Left ventricle myocardium inferior (tissue), 1 donor: ENCODE measurements at regions not wholly inside any gene's neighbourhood (a gene's known extent, or its start where the extent isn't known, plus 50 kb on each side); places are given as distances from the start of the nearest gene placed in this dataset.

Source experiments
- DNase-seq: peaks from one replicate; pipeline ENCODE4 v3.0.0-alpha.2; 2020
- H3K27ac ChIP-seq: fragments of 200-600 bp; replicated peaks from 2 replicates; pipeline ENCODE4 v1.8.0; 2021
- H3K27me3 ChIP-seq: fragments of 200-600 bp; 2 replicates; pipeline ENCODE4 v1.8.0; 2021; ENCODE audit warnings: low read depth
- H3K36me3 ChIP-seq: fragments of 200-600 bp; 2 replicates; pipeline ENCODE4 v1.8.0; 2021
- H3K4me1 ChIP-seq: fragments of 200-600 bp; 2 replicates; pipeline ENCODE4 v1.8.0; 2021
- H3K4me3 ChIP-seq: fragments of 200-600 bp; 2 replicates; pipeline ENCODE4 v1.8.0; 2021; ENCODE audit warnings: mild to moderate bottlenecking, moderate library complexity
- H3K9me3 ChIP-seq: fragments of 200-600 bp; replicated peaks from 2 replicates; pipeline ENCODE4 v1.8.0; 2021
- CTCF ChIP-seq: fragments of 200-600 bp; IDR thresholded peaks from 2 replicates; pipeline ENCODE4 v1.8.0; 2021; ENCODE audit warnings: antibody characterized with exemption, mild to moderate bottlenecking, borderline replicate concordance
- intact Hi-C: fragments of 100-400 bp; cut with micrococcal nuclease; formaldehyde crosslinking; loops from one replicate; pipeline ENCODE4 v1.11.0; 2022
- donor health status: DM: no; HTN: yes; CAD: no; lungs with severe emphysema.

- Histone ChIP-seq H3K27me3 (no peaks in the 10 kb centered on the region), H3K36me3 (no peaks in the 10 kb centered on the region), H3K27ac (peak overlapping the region; percentile 97), H3K4me1 (peaks cover 96% of the 10 kb centered on the region), H3K4me3 (peak overlapping the region; percentile 39), H3K9me3 (no peaks in the 10 kb centered on the region)
- intact Hi-C loops, result no loop called here
- DNase-seq, result no peak
- no peak for TF ChIP-seq CTCF
Measured at GRCh38 chr9:70478963-70479641, 64.6 kb upstream of the KLF9 start.

- Histone ChIP-seq H3K4me3 (no peak overlapping the region), H3K4me1 (peaks cover 96% of the 10 kb centered on the region), H3K36me3 (no peaks in the 10 kb centered on the region), H3K27me3 (no peaks in the 10 kb centered on the region), H3K9me3 (no peaks in the 10 kb centered on the region), H3K27ac (peak overlapping the region; percentile 97)
- no peak for TF ChIP-seq CTCF
- no peak for DNase-seq
- intact Hi-C loops, result no loop called here
Measured at GRCh38 chr9:70477907-70478480, 63.5 kb upstream of the KLF9 start.

DNA sequence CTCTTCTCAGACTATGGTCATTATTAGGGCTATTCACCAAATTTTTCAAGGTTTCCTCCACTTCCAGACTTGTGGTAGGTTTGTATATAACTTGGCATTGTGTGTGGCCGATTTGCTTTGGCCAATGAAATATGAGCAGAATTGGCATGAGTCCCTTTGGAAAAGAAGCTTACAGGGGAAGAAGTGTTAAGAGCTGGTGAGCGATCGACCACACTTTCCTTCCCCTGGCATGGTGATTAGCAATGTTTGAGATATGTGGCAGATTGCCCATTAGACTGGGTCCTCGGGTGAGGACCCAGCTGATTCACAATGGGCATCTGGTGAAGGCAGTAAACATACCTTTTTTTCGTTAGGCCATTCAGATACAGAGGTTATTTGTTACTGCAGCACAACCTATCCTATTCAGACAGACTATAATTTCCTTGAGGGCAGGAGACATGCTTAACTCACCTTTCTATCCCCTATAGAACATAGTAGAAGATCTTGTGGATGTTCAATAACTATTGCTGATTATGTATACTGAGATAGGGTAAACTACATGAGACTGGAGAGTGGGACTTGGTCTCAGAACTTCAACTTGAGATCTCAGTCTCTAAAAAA lies 62.8 kb upstream of the KLF9 start:
- DNase-seq, result no peak
- H3K27me3 ChIP-seq, result no peaks in the 10 kb centered on the region
- H3K4me3 ChIP-seq, result no peak overlapping the region
- no peaks in the 10 kb centered on the region for H3K9me3 ChIP-seq
- peak overlapping the region; percentile 97 for H3K27ac ChIP-seq
- intact Hi-C loops, result no loop called here
- peaks cover 97% of the 10 kb centered on the region for H3K4me1 ChIP-seq
- H3K36me3 ChIP-seq, result no peaks in the 10 kb centered on the region
- TF ChIP-seq CTCF, result no peak

DNA sequence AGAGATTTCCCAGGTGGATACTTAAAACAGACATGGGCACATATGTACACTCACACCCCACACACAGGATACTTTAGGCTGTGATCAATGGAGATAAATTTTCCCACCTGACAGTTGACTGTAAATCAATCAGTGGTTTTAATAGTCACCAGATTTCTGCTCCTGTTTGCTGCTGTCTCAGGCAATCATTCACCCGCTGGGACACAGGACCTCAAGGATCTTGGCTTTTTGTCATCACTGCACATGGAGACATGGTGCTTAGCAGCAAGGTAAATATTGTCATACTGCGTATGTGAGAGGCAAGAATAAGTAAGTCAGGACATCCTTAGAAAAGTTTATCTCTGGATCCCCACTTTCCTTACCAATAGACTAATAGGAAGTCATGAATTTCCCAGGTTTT lies 60.8 kb upstream of the KLF9 start:
- H3K9me3 ChIP-seq, result no peaks in the 10 kb centered on the region
- no peak for TF ChIP-seq CTCF
- H3K36me3 ChIP-seq, result no peaks in the 10 kb centered on the region
- no peaks in the 10 kb centered on the region for H3K27me3 ChIP-seq
- intact Hi-C loops, result no loop called here
- no peak for DNase-seq
- H3K4me3 ChIP-seq, result no peak overlapping the region
- H3K27ac ChIP-seq, result peak overlapping the region; percentile 93
- peaks cover 98% of the 10 kb centered on the region for H3K4me1 ChIP-seq

- Histone ChIP-seq H3K27ac (peak overlapping the region; percentile 93), H3K9me3 (no peaks in the 10 kb centered on the region), H3K27me3 (no peaks in the 10 kb centered on the region), H3K36me3 (no peaks in the 10 kb centered on the region), H3K4me3 (no peak overlapping the region), H3K4me1 (peaks cover 98% of the 10 kb centered on the region)
- no peak for DNase-seq
- no peak for TF ChIP-seq CTCF
- intact Hi-C loops, result no loop called here
Measured at GRCh38 chr9:70474413-70474812, 60.0 kb upstream of the KLF9 start.
